Breast epithelium (tissue), 3 donors: ENCODE measurements at regions not wholly inside any gene's neighbourhood (a gene's known extent, or its start where the extent isn't known, plus 50 kb on each side); places are given as distances from the start of the nearest gene placed in this dataset.

Experiments used
- CTCF ChIP-seq, 3 donors: fragments of 450-650 bp; IDR thresholded peaks; one replicate each; pipeline ENCODE4 v1.5.1; 2016 to 2017; ENCODE audit warnings: antibody characterized with exemption in 3 of 3, mild to moderate bottlenecking in 3 of 3, moderate library complexity in 3 of 3
- POLR2A ChIP-seq: fragments of 450-650 bp; IDR thresholded peaks from one replicate; pipeline ENCODE4 v1.6.1; 2016; ENCODE audit warnings: antibody characterized with exemption, mild to moderate bottlenecking, moderate library complexity
- POLR2AphosphoS5 ChIP-seq, 3 donors: sonication (generic); formaldehyde crosslinking; IDR thresholded peaks; one replicate each; pipeline ENCODE4 v1.6.1; 2017; ENCODE audit warnings: antibody characterized with exemption in 3 of 3

GRCh38 chr14:95003099-95003960, 154.0 kb downstream of the DICER1 start:
- TF ChIP-seq CTCF (IDR thresholded peaks at IDR 0.05) (no peak), POLR2AphosphoS5 (IDR thresholded peaks at IDR 0.05) (no peak), POLR2A (no peak)
